ENCODE measurements at regions not wholly inside any gene's neighbourhood (a gene's known extent, or its start where the extent isn't known, plus 50 kb on each side); places are given as distances from the start of the nearest gene placed in this dataset.

- Histone ChIP-seq H3K79me2 (replicated peaks; ENCODE audit: insufficient read depth) (no peaks in the 10 kb centered on the region), H3K36me3 (ENCODE audit: insufficient read depth) (0 out of 2 replicates have a peak, but pooled peaks cover 9% of the 10 kb centered on the region), H3K27me3 (ENCODE audit: insufficient read depth) (peaks cover 9% of the 10 kb centered on the region), H2AFZ (no peak overlapping the region), H3K27ac (ENCODE audit: low read depth) (no peak overlapping the region; the same call in 1 of the 2 replicates), H3K4me2 (peak overlapping the region; percentile 58), H3K4me1 (ENCODE audit: insufficient read depth) (peaks cover 36% of the 10 kb centered on the region), H3F3A (replicated peaks; ENCODE audit: low read depth) (no peaks in the 10 kb centered on the region), H3K9me2 (ENCODE audit: insufficient read depth) (no peaks in the 10 kb centered on the region), H4K20me1 (replicated peaks; ENCODE audit: insufficient read depth) (no peaks in the 10 kb centered on the region), H3K4me3 (peak overlapping the region; percentile 23)
- Mint-ChIP-seq H3K36me3 (ENCODE audit: low read depth) (peaks cover 15% of the 10 kb centered on the region), H3K9me3 (peaks cover 17% of the 10 kb centered on the region; the same call in 2 of the 3 replicates), H3K4me3 (peak overlapping the region; percentile 39; the same call in 2 of the 3 replicates), H3K27ac (no peak overlapping the region), H3K4me1 (peaks cover 43% of the 10 kb centered on the region), H3K27me3 (ENCODE audit: insufficient read depth, low read depth, poor library complexity) (peaks cover 6% of the 10 kb centered on the region)
- DNase-seq (ENCODE audit: low spot score) (peak; percentile 67), ATAC-seq (peak; percentile 88)
- TF ChIP-seq ETS1 (IDR thresholded peaks at IDR 0.05) (no peak), ZNF114 (CRISPR knock-in tag; IDR thresholded peaks at IDR 0.05) (no peak), ZNF462 (CRISPR knock-in tag; IDR thresholded peaks at IDR 0.05) (peak; percentile 47; the same call in 1 of the 2 replicates)
These were observed 356.1 kb downstream of the SS18 start for GRCh38 chr18:25734336-25734735.

GRCh38 chr18:25732862-25733261 is 357.6 kb downstream of the SS18 start:
- no peak overlapping the region for H3K4me3 Mint-ChIP-seq
- Histone ChIP-seq H3K4me2 (no peak overlapping the region), H2AFZ (no peak overlapping the region), H3F3A (replicated peaks; ENCODE audit: low read depth) (no peaks in the 10 kb centered on the region), H3K4me1 (ENCODE audit: insufficient read depth) (peaks cover 36% of the 10 kb centered on the region), H3K9me2 (ENCODE audit: insufficient read depth) (no peaks in the 10 kb centered on the region), H3K27me3 (ENCODE audit: insufficient read depth) (peaks cover 9% of the 10 kb centered on the region), H3K4me3 (no peak overlapping the region), H3K36me3 (ENCODE audit: insufficient read depth) (0 out of 2 replicates have a peak, but pooled peaks cover 9% of the 10 kb centered on the region), H3K27ac (ENCODE audit: low read depth) (no peak overlapping the region), H3K79me2 (replicated peaks; ENCODE audit: insufficient read depth) (no peaks in the 10 kb centered on the region), H4K20me1 (replicated peaks; ENCODE audit: insufficient read depth) (no peaks in the 10 kb centered on the region)
- H3K27ac Mint-ChIP-seq = no peak overlapping the region
- peaks cover 17% of the 10 kb centered on the region; the same call in 2 of the 3 replicates for H3K9me3 Mint-ChIP-seq
- no peak for DNase-seq (ENCODE audit: low spot score)
- peaks cover 15% of the 10 kb centered on the region for H3K36me3 Mint-ChIP-seq (ENCODE audit: low read depth)
- ATAC-seq = no peak
- TF ChIP-seq POLR2AphosphoS5 (IDR thresholded peaks at IDR 0.05; ENCODE audit: low read depth) (no peak), EZH2phosphoT487 (IDR thresholded peaks at IDR 0.05; ENCODE audit: unreplicated experiment) (no peak), ETS1 (IDR thresholded peaks at IDR 0.05) (no peak)
- peaks cover 6% of the 10 kb centered on the region for H3K27me3 Mint-ChIP-seq (ENCODE audit: insufficient read depth, low read depth, poor library complexity)
- peaks cover 50% of the 10 kb centered on the region for H3K4me1 Mint-ChIP-seq

Data from GM23338 (cell line).